Stimulated activated CD4-positive, alpha-beta T cell treated with anti-CD3 and anti-CD28 coated beads, Interleukin-4, amount 100 ng/mL, for 24 hours (primary cell): ENCODE measurements at regions not wholly inside any gene's neighbourhood (a gene's known extent, or its start where the extent isn't known, plus 50 kb on each side); places are given as distances from the start of the nearest gene placed in this dataset.
"Not testable (repeated sequence)": the region's sequence is repeated elsewhere in the genome, so short reads cannot be mapped to it uniquely, and the experiment has no call there.

Experiments
- DNase-seq: peaks from one replicate; pipeline ENCODE4 v3.0.0-alpha.2; 2020

DNA sequence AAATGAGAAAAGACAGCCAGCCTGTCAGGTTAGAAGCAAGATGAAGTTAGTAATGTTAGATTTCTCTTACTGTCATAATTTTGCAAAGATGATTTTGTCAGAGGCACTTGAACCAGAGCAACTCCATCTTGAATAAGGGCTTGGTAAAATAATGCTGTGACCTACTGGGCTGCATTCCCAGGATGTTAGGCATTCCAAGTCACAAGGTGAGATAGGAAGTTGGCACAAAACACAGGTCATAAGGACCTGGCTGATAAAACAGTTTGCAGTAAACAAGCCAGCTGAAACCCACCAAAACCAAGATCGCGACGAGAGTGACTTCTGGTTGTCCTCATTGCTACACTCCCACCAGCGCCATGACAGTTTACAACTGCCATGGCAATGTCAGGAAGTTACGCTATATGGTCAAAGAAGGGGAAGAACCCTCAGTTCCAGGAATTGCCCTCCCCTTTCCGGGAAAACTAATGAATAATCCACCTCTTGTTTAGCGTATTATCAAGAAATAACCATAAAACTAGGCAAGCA, 1313.5 kb upstream of the TMEM132C start:
- DNase-seq = no peak

DNA sequence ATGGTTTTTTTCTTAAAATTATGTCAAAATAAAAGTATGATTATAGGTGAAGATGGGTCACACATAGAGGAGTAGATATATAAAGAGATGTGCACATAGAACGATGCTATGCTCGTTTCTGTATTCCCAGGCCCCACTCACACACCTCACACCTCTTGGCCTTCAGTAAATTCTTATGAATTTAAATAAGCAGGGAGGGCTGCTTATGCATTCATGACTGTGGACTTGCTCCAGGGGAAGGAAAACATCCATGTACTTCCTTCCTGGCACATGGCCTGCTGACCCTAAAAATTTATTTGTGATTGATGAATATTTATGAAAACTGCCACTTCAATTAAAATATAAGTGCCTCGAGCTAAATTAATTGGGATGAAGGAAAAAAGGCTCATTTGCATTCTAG, 1306.7 kb upstream of the TMEM132C start:
- no peak for DNase-seq

DNA sequence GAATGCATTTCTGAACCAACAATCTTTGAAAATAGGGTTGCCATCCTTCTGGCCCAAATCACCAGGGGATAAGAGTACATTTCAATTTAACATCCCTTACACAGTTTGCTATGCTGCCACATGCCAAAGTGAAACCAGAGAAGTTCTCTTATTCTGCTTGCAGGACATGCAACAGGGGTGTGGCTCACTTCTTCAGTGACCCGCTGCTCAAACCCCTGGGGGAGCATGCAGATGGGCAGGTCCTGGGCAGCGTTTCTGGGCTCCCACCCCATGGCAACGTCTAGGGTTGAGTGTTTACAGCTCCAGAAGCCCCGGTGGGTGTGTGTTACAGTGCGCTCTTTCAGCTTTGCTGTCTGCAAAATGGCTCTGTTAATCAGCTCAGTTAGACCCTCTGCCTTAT, 1306.3 kb upstream of the TMEM132C start:
- no peak for DNase-seq

DNA sequence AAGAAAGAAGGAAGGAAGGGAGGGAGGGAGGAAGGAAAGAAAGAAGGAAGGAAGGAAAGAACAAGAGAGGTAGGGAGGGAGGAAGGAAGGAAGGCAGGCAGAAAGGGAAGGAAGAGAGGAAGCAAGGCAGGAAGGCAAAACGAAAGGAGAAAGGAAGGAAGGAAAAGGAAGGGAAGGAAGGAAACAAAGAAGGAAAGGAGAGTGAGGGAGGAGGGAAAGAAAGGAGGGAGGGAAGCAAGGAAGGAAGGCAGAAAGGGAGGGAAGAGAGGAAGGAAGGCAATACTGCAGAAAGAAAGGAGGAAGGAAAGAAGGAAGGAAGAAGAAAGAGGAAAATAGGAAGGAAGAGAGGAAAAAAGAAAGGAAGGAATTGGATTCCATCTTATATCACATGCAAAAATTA, 1303.1 kb upstream of the TMEM132C start:
- DNase-seq = no peak

DNA sequence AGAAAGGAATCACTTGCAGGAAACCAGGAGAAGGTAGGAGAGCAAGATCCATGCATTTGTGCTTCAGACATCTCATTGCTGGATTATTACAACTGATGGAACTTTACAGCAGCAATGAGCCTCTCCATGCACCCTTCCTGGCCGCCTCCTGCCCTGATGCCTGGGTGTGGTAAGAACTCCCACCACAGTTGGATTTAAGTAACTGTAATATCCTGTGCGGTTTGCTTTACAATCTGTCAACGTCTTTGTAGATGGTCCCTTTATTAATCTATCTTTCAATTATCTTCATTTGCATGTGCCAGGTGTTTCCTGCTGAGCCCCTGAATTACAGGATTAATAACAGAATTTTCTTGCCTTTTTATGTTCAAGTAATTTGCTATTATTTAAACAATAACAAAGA, 1300.5 kb upstream of the TMEM132C start:
- no peak for DNase-seq

DNA sequence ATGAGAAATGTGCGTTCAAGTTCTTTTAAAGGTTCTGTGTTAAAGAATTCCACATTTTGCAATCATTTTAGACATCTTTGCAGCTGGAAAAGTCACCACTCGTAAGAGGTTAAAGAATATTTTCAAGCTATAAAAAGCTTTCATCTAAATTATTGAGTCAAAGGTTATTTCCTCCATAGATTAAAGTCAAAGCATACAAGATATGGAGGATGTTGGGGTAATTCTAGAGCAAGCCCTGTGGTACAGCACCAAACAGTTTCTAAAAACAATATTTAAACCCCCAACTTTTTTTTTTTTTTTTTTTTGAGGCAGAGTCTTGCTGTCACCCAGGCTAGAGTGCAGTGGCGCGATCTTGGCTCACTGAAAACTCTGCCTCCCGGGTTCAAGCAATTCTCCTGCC, 1299.8 kb upstream of the TMEM132C start:
- no peak for DNase-seq

DNA sequence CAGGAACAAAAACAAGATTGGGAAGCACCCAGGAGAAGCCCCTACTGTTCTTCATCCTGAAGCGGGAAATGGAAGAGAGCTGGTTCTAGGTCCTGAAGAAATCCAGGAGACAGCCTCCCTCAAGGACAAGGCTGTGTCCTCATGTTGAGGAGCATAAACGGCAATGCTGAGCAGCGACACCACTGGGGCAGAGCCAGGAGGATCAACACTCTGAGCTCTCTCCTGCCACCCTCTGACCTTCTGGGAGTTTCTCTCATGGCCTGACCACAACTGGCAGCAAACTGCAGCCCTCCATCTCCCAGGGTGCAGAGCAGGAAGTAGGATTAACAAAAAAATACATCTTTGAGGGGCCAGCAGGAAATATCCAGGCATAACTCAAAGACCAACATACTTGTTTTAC, 1292.2 kb upstream of the TMEM132C start:
- no peak for DNase-seq

DNA sequence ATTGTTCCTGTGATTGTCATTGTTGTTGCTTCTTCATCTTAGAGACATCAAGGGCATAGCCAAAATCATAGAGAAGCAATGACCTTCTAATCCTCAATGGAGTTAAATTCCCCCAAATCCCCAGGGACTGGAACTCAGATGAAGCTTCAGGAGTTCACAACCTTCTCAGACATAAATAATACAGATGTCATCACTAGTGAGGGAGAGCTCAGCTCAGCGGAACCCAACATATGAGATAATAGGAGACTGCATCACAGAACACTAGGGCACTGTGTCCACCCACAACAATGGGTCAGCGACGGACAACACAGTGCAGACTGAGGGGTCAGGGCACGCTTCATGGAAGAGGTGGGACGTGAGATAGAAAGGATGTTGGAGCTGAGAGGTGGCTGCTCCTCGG, 1290.4 kb upstream of the TMEM132C start:
- no peak for DNase-seq

DNA sequence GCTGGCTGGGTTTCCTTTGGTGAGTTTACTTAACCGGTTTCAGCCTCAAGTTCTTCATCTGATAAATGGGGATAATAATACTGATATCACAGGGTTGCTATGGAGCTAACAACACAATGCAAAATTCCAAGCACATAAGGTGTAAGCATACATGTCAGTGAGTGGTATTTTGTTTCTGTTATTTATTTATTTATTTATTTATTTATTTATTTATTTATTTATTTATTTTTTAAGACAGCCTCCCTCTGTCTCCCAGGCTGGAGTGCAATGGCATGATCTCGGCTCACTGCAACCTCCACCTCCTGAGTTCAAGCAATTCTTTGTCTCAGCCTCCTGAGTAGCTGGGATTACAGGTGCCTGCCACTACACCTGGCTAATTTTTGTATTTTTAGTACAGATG, 1287.4 kb upstream of the TMEM132C start:
- not testable (repeated sequence) for DNase-seq

DNA sequence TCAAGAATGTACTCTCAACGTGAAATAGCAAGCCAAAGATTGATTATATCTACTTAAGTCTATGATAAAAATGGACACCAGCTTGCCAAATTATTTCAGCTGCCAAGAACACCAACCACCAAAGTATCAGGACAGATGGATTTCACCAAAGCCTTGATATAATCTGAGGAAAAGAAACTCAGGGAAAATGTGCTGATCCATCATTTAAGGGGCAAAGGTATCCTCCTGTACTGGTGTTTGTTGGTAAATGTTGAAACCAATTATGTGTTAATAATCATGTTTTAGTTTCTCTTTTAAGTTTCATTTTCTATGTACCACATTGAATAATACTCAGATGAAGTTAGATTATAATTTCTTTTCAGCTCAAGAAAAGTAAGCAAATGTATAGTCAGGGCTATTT, 1284.3 kb upstream of the TMEM132C start:
- DNase-seq = no peak

DNA sequence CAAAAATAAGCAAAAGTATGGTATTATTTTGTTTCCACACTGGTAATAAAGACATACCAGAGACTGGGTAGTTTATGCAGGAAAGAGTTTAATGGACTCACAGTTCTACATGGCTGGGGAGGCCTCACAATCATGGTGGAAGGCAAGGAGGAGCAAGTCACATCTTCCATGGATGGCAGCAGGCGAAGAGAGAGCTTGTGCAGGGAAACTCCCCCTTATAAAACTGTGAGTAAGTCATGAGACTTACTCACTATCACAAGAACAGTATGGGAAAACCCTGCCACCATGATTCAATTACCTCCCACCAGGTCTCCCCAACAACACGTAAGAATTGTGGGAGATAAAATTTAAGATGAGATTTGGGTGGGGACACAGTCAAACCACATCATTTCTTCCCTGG, 1283.2 kb upstream of the TMEM132C start:
- not testable (repeated sequence) for DNase-seq

DNA sequence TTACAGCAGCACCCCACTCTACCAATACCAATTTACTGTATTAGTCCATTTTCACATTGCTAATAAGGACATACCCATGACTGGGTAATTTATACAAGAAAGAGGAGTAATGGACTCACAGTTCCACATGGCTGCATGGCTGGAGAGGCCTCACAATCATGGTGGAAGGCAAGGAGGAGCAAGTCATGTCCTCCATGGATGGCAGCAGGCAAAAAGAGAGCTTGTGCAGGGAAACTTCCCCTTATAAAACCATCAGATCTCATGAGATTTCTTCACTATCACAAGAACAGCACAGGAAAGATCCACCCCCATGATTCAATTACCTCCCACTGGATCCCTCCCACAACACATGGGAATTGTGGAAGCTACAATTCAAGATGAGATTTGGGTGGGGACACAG, 1281.3 kb upstream of the TMEM132C start:
- DNase-seq = not testable (repeated sequence)

DNA sequence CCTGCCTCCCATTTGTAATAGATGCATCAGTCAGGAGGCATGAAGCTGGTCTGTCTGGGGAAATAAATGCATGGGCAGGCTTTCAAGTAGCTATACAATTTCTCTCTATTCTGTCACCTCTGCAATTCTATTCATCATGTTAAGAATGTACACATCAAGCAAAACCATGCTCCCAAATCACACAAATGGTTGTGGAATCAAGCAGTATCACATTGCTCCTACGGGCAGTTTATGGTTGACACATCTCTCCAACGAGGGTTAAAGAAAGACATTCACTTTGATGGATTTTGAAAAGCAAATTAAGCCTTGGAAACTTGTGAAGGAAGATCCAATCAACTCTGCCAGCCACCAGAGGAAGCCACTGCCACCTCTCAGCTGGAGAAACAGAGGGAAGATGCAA, 1277.4 kb upstream of the TMEM132C start:
- DNase-seq = no peak

DNA sequence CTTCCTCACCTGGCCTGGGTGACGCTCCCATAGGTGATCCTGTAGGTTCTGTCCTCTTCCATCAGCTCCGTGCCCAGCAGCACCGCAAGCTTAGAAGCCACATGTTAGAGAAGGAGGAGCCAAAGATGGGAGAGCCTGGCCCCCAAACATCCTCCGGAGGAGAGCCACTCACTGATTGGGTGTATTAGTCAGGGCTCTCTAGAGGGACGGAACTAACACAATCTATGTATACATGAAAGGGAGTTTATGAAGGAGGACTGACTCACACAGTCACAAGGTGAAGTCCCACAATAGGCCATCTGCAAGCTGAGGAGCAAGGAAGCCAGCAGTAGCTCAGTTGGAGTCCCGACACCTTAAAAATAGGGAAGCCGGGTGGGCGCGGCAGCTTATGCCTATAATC, 1273.1 kb upstream of the TMEM132C start:
- DNase-seq = no peak

DNA sequence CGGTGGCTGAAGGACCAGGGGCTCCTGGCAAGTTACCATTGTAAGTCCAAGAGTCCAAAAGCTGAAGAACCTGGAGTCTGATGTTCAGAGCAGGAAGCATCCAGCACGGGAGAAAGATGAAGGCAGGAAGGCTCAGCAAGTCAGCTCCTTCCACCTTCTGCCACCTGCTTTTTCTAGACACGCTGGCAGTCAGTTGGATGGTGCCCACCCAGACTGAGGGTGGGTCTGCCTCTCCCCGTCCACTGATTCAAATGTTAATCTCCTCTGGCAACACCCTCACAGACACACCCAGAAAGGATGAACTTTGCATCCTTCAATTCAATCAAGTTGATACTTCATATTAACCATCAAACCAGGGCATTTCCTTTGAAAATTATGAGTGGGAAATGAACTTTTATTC, 1272.4 kb upstream of the TMEM132C start:
- no peak for DNase-seq

DNA sequence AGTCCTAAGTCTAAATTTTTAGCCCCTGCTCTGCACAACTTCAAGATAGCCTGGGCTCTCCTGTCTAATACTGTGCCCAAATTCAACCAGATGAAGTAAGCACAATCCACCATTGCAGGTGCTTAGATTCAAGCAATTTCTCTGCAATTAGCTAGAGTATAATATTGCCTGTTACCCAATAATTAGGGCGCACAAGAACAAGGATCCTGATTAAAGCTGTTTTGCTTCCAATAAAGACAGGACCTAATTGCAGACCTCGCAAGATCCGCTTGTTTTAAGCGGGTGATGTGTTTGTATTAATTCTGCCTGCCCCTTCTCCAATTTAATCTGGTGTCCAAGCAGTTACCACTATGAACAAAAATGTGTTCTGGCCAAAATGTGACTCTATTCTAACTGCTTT, 1268.9 kb upstream of the TMEM132C start:
- DNase-seq = no peak

DNA sequence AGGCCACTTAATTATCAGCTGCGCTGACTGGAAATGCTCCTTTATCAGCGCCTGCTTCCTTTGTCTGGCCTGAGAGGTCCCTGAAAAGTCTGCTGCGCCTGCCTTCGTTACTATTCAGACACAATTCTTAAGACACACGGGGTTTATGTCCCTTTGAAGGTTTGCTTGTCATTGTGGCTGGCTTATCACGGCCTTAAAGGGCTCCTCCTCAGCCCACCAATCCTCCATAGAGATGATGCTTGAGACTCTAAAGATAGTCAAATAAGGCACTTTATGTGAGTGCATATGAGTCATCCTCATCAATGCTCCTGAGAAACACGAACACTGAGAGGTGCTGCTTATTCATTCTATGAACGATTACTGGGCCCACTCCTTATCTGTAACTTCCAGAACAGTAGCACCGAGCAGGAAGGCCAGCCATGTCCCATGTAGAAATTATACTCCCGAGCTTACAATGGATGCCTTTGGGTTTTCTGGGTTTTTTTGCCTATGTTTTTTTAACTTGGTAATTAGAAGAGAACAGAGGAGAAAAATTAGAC, 1268.2 kb upstream of the TMEM132C start:
- DNase-seq = no peak

DNA sequence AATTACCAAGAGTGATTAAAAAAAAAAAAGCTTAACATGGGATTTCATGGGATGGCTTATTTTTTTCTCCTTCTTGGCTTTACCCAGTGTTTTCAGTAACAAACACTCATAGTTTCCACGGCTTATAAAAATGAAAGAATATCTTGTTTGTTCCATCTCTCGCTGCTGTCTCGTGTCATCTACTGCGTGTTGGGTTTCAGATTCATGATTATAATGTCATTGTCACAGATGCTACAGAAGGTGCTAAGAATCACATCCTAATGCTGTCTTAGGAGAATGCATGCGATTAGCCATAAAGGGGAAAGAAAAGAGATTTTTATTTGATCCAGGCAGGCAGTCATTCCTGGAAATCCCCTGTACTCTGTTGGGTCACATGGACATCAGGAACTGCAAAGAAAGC, 1267.6 kb upstream of the TMEM132C start:
- DNase-seq = no peak

DNA sequence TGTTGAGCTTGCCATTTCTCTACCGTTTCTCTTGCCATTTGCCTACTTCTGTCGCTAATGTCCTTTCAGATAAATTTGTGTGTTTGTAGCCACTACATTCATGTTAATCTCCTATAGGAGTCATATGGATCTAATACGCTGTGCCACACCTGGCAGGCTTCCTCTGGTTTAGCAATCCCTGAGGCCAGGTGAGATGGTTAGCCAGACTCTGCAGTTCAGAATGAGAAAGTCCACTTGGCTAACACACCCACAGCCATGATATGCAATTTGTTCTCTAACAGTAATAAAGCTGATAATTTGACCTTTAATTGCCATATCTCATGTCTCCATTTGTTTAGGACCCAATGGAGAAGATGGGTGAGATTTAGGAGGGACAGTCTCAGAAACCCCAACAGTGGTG, 1261.6 kb upstream of the TMEM132C start:
- DNase-seq = no peak

DNA sequence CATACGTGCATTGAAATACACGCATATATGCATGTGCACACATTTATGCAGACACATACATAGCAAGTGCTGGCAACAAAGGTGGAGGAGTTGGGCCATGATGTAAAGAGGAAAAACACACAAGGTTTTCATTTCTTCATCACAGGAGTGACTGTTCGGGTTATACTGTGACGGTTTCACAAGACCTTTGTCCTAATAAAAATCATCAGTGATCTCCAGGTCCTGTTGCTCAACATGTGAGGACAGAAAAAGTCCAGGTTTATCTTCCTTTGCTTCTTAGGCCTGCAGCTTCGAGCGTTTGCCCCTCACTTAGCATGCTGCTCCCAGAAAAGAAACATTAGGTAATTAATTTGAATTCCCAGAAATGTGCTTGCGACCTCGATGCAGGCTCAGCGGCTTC, 1260.0 kb upstream of the TMEM132C start:
- no peak for DNase-seq

DNA sequence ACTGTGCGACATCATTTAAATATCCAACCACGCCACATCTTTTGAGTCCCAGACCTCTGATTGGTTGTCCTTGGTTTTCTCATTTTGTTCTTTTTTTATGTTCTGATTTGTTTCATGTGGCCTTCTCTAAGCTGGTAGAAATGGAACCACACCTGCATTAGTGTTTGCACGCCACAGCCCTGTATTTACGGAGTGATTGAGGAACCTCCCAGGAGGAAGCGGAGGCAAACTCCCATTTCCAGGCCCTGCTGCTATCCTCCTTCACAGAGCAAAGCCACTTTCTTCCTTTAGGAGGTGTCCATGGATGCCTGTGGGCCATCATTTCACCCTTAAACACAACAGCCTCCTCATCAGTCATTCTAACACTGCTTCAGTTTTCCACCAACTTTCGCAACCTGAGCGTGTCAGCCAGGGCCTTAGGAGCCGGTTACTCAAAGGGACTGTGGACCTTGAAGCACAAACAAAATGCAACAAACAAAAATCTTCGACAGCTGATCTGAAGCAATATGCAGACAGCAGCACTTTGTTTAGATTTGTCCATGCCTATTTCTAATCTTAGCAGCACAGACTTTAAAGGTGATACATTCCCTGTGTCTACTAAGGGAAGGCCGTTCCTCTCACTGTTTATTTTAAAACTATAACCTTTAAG, 1258.1 kb upstream of the TMEM132C start:
- DNase-seq = no peak

DNA sequence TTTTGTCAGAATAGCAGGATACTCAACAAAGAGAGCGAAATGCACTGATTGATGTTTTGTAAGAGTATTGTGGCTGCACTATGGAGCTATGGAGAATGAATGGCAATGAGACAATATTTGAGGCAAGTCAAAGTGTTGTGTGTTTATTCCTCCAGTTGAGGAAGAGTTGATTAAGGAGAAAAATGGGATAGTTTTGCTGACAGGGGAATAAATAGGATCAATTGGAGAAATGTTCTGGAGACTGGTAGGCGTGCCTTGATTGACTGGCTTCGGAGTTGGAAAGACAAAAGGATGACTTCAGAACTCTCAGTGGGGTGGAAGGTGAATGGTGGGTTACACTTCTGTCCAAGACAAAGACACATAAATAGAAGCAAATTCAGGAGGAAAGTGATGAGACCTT, 1254.9 kb upstream of the TMEM132C start:
- no peak for DNase-seq

DNA sequence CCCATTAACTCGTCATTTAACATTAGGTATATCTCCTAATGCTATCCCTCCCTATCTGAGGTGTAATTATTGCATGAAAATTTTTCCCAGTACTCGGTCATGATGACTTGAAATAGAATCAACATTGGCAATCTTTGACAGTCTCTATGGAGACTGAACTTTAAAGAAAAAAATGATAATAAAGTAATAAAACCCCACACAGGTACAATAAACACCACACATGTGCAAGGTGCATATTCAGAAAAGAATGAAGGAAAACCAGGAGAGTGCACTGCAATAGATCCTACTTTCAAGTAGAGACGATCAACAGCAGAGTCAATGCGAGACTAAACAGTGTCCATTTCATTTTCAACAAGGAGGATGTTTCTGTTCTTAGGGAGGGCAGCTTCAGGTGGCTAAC, 1253.8 kb upstream of the TMEM132C start:
- no peak for DNase-seq

DNA sequence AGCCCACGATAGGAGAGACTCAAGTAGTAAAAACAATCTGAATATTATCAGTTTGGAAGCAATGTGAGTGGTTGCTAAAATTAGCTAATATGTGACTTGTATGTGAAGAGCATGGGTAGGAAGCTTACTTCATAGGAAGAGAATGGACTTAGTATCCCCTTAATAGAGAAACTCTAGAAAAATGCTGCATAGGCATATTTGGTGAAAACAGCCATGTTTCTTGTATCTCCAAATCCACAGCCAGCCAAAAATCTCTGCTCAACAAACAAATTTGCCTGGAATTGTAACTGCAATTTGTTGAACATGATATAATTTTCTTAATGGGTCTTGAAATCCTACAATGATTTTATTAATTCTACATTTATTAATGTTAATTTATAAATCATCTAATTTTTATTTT, 1252.9 kb upstream of the TMEM132C start:
- DNase-seq = no peak

DNA sequence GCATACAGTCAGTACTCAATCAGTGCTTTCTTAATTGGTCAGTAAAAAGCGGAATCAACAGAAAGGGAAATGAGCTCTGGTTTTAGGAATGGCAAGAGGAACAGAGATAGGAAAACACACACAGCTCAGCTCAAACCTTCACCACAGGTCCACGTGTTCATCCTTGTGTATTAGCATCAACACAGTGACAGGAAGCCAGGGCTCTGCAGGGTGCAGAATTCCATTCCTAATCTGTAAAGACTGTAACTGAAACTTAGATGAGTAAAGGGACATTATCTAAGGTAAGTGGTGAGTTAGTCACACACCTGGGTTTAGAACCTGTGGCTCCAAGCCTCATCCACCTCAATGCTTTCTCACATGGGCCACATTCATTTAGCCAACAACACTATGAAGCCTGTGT, 1242.2 kb upstream of the TMEM132C start:
- DNase-seq = no peak
